B cell (primary cell): ENCODE measurements at regions not wholly inside any gene's neighbourhood (a gene's known extent, or its start where the extent isn't known, plus 50 kb on each side); places are given as distances from the start of the nearest gene placed in this dataset.

Experiments used
- ATAC-seq: fragments of 200-7000 bp; cut with Tn5 transposase; one replicate; pipeline ENCODE4 v1.10.0; 2021; ENCODE audit warnings: low read depth, mild to moderate bottlenecking, moderate number of reproducible peaks, moderate library complexity
- CTCF ChIA-PET: fragments of 350-600 bp; sonication (Branson Sonifier 250); formaldehyde crosslinking; loops from one replicate; lab custom pipeline; 2021; ENCODE audit warnings: antibody characterized with exemption, inconsistent platforms; lab: Charles Lee
- POLR2A ChIA-PET: fragments of 350-600 bp; sonication (Branson Sonifier 250); formaldehyde crosslinking; loops from one replicate; lab custom pipeline; 2021; ENCODE audit warnings: antibody characterized with exemption; lab: Charles Lee
- DNase-seq: peaks from one replicate; pipeline ENCODE4 v3.0.0; 2013
- H2AFZ ChIP-seq: 2 replicates; pipeline ENCODE4 v1.6.1; 2012; ENCODE audit warnings: mild to moderate bottlenecking, low read depth, low read length; ENCODE audit not compliant: insufficient read depth, poor library complexity, severe bottlenecking
- H3K27ac ChIP-seq, 2 donors: 1 replicate in 1 of 2; 2 replicates in 1 of 2; pipeline ENCODE4 v1.5.1; 2012 to 2013; ENCODE audit warnings: low read length in 2 of 2, mild to moderate bottlenecking in 2 of 2, moderate library complexity in 1 of 2
- H3K27me3 ChIP-seq, 4 experiments: fragments of 200-600 bp in 1 of 4; sonication (generic) in 1 of 4; replicated peaks in 1 of 4; 1 replicate in 2 of 4; 2 replicates in 2 of 4; pipeline versions ENCODE4 v1.6.1 to v1.7.0; 2013 to 2016; ENCODE audit warnings: low read length in 3 of 4, mild to moderate bottlenecking in 2 of 4, mixed read lengths in 1 of 4, moderate library complexity in 1 of 4; ENCODE audit not compliant: insufficient read depth in 4 of 4, control insufficient read depth in 3 of 4; ENCODE audit errors: control extremely low read depth in 1 of 4
- H3K36me3 ChIP-seq, 2 experiments: replicated peaks in 1 of 2; 1 replicate in 1 of 2; 2 replicates in 1 of 2; pipeline versions ENCODE4 v1.6.1 to v1.7.1; 2013; ENCODE audit warnings: low read length in 1 of 2; ENCODE audit not compliant: insufficient read depth in 2 of 2, control insufficient read depth in 1 of 2; ENCODE audit errors: control extremely low read depth in 1 of 2, extremely low read depth in 1 of 2
- H3K4me1 ChIP-seq, 2 donors: fragments of 200-600 bp in 1 of 2; sonication (generic) in 1 of 2; 1 replicate in 1 of 2; 2 replicates in 1 of 2; pipeline versions ENCODE4 v1.5.1 to v1.6.1; 2013 to 2017; ENCODE audit warnings: low read length in 2 of 2; ENCODE audit not compliant: control insufficient read depth in 2 of 2, insufficient read depth in 2 of 2
- H3K4me2 ChIP-seq: replicated peaks from 2 replicates; pipeline ENCODE3; 2012; ENCODE audit warnings: mild to moderate bottlenecking, low read depth, low read length; ENCODE audit not compliant: poor library complexity, severe bottlenecking
- H3K4me3 ChIP-seq, 5 experiments: fragments of 200-600 bp in 1 of 5; sonication (generic) in 1 of 5; 1 replicate in 3 of 5; 2 replicates in 2 of 5; pipeline versions ENCODE4 v1.5.1 to v1.7.0; 2011 to 2016; ENCODE audit warnings: low read length in 4 of 5, mild to moderate bottlenecking in 4 of 5, low read depth in 2 of 5, control low read depth in 1 of 5, moderate library complexity in 1 of 5; ENCODE audit not compliant: insufficient read depth in 1 of 5; ENCODE audit errors: control extremely low read depth in 1 of 5, extremely low read depth in 1 of 5
- H3K79me2 ChIP-seq: fragments of 200-600 bp; sonication (generic); one replicate; pipeline ENCODE4 v1.6.0; 2016; ENCODE audit warnings: low read length; ENCODE audit not compliant: control insufficient read depth, insufficient read depth
- H3K9ac ChIP-seq: fragments of 200-600 bp; sonication (generic); 2 replicates; pipeline ENCODE4 v1.6.1; 2017; ENCODE audit warnings: mild to moderate bottlenecking, low read length, moderate library complexity
- H3K9me3 ChIP-seq, 3 donors: one replicate each; pipeline versions ENCODE4 v1.6.1 to v1.7.1; 2013; ENCODE audit warnings: low read length in 2 of 3; ENCODE audit not compliant: control insufficient read depth in 2 of 3, insufficient read depth in 1 of 3; ENCODE audit errors: control extremely low read depth in 1 of 3
- H4K20me1 ChIP-seq: 2 replicates; pipeline ENCODE4 v1.6.0; 2012; ENCODE audit warnings: mild to moderate bottlenecking, low read length; ENCODE audit not compliant: insufficient read depth, control insufficient read depth, poor library complexity, severe bottlenecking
- H3K27ac Mint-ChIP-seq: one replicate; pipeline ENCODE4 v1.8.0; 2021; ENCODE audit warnings: mixed read lengths
- H3K27me3 Mint-ChIP-seq: one replicate; pipeline ENCODE4 v1.8.0; 2021; ENCODE audit warnings: mixed read lengths
- H3K4me1 Mint-ChIP-seq: one replicate; pipeline ENCODE4 v1.8.0; 2021; ENCODE audit warnings: mixed read lengths
- H3K4me3 Mint-ChIP-seq: one replicate; pipeline ENCODE4 v1.8.0; 2021; ENCODE audit warnings: mixed read lengths
- H3K9me3 Mint-ChIP-seq: one replicate; pipeline ENCODE4 v1.8.0; 2022; ENCODE audit warnings: mixed read lengths; ENCODE audit not compliant: insufficient read depth
- EZH2 ChIP-seq: IDR thresholded peaks from 2 replicates; pipeline ENCODE4 v1.6.1; 2012; ENCODE audit warnings: borderline replicate concordance, low read depth, mild to moderate bottlenecking, moderate library complexity, low read length; ENCODE audit not compliant: insufficient read depth, poor library complexity, severe bottlenecking
- intact Hi-C: fragments of 100-400 bp; cut with micrococcal nuclease; formaldehyde crosslinking; loops from one replicate; pipeline ENCODE4 v1.10.0; 2022
- TF ChIP-seq, protein P1 (sequence below): fragments of 200-600 bp; IDR thresholded peaks from one replicate; pipeline ENCODE4 v1.8.0; 2022; ENCODE audit warnings: antibody characterized with exemption, mild to moderate bottlenecking

DNA sequence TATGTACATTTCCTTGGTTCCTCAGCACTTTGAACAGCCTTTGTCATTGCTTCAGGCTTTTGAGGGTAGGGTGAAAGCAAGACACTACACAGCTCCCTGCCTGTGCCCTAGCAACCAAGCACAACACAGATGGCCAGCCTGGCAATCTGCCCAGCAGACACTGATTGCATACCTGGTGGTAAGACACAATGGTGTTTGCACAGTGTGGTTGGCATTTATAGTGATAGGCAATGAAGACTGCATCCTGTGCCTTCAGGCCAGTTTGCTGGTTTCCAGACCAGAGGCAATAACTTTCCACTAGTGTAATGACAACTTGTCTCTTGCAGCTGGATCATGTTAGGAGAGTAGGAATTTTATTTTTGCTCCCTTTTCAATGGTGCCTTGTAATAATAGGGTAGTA, 144.5 kb upstream of the TNC start:
- Histone ChIP-seq H3K9me3 (no peaks in the 10 kb centered on the region), H3K4me3 (no peak overlapping the region), H3K4me2 (no peak overlapping the region), H2AFZ (no peak overlapping the region), H3K4me1 (no peaks in the 10 kb centered on the region), H3K79me2 (no peaks in the 10 kb centered on the region), H4K20me1 (no peaks in the 10 kb centered on the region), H3K9ac (no peak overlapping the region), H3K27me3 (no peaks in the 10 kb centered on the region), H3K27ac (no peak overlapping the region), H3K36me3 (no peaks in the 10 kb centered on the region)
- H3K9me3 Mint-ChIP-seq: no peaks in the 10 kb centered on the region
- no peak overlapping the region for H3K27ac Mint-ChIP-seq
- ChIA-PET POLR2A (no interaction called here), CTCF (no interaction called here)
- H3K4me3 Mint-ChIP-seq: no peak overlapping the region
- no peak for ATAC-seq
- H3K27me3 Mint-ChIP-seq: no peaks in the 10 kb centered on the region
- no peaks in the 10 kb centered on the region for H3K4me1 Mint-ChIP-seq
- intact Hi-C loops: no loop called here
- TF ChIP-seq, protein P1, sequence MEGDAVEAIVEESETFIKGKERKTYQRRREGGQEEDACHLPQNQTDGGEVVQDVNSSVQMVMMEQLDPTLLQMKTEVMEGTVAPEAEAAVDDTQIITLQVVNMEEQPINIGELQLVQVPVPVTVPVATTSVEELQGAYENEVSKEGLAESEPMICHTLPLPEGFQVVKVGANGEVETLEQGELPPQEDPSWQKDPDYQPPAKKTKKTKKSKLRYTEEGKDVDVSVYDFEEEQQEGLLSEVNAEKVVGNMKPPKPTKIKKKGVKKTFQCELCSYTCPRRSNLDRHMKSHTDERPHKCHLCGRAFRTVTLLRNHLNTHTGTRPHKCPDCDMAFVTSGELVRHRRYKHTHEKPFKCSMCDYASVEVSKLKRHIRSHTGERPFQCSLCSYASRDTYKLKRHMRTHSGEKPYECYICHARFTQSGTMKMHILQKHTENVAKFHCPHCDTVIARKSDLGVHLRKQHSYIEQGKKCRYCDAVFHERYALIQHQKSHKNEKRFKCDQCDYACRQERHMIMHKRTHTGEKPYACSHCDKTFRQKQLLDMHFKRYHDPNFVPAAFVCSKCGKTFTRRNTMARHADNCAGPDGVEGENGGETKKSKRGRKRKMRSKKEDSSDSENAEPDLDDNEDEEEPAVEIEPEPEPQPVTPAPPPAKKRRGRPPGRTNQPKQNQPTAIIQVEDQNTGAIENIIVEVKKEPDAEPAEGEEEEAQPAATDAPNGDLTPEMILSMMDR: no peak
- no peak for TF ChIP-seq EZH2
- no peak for DNase-seq

- no peaks in the 10 kb centered on the region for H3K27me3 Mint-ChIP-seq
- no peaks in the 10 kb centered on the region for H3K79me2 ChIP-seq
- no peaks in the 10 kb centered on the region for H4K20me1 ChIP-seq
- ATAC-seq (no peak), DNase-seq (no peak)
- no peaks in the 10 kb centered on the region for H3K4me1 ChIP-seq
- no peaks in the 10 kb centered on the region for H3K4me1 Mint-ChIP-seq
- ChIA-PET CTCF (no interaction called here), POLR2A (no interaction called here)
- H3K9ac ChIP-seq: no peak overlapping the region
- H3K9me3 Mint-ChIP-seq: no peaks in the 10 kb centered on the region
- no peak overlapping the region for H3K27ac ChIP-seq
- intact Hi-C loops: no loop called here
- H3K27me3 ChIP-seq: no peaks in the 10 kb centered on the region
- H3K36me3 ChIP-seq: no peaks in the 10 kb centered on the region
- no peak overlapping the region for H3K27ac Mint-ChIP-seq
- H3K4me3 Mint-ChIP-seq: no peak overlapping the region
- H2AFZ ChIP-seq: no peak overlapping the region
- TF ChIP-seq, protein P1: no peak
- TF ChIP-seq EZH2: no peak
- no peaks in the 10 kb centered on the region for H3K9me3 ChIP-seq
- H3K4me2 ChIP-seq: no peak overlapping the region
- no peak overlapping the region for H3K4me3 ChIP-seq
Measured at GRCh38 chr9:115262952-115263351, 145.0 kb upstream of the TNC start.
